GM20000 (cell line): ENCODE measurements at regions not wholly inside any gene's neighbourhood (a gene's known extent, or its start where the extent isn't known, plus 50 kb on each side); places are given as distances from the start of the nearest gene placed in this dataset.

Experiments used
- DNase-seq: peaks from one replicate; pipeline ENCODE4 v3.0.0; 2012; ENCODE audit warnings: low spot score
- CTCF ChIP-seq: IDR thresholded peaks from 2 replicates; pipeline ENCODE4 v1.5.1; 2012; ENCODE audit warnings: mild to moderate bottlenecking, control low read depth; ENCODE audit errors: extremely low read depth, missing control alignments

- TF ChIP-seq CTCF, result no peak
- DNase-seq, result no peak
Measured at GRCh38 chr11:115564851-115565250, 60.6 kb upstream of the CADM1 start.

GRCh38 chr11:115561116-115561515 is 56.9 kb upstream of the CADM1 start:
- DNase-seq, result no peak
- TF ChIP-seq CTCF, result no peak

GRCh38 chr11:115558635-115559034 is 54.4 kb upstream of the CADM1 start:
- DNase-seq, result no peak

DNA sequence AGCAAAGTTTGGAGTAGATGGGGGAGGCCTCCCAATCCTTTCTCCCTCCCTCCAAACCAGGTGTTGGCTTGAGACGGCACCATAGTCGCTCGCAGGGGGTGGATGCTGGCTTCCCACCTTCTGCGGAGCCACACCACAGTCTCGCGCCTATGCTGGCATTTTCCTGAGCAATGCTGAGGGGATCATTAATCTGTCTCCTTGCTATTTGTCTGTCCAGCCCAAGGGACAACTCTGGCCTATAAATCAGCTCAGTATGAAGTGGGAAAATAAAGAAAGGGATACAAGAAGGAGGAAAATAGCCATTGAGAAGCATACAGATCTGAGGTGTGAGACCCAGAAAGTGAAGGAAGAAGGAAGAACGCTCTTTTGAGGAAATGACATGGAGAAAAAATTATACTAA is 53.5 kb upstream of the CADM1 start:
- no peak for TF ChIP-seq CTCF
- no peak for DNase-seq

More at GRCh38 chr11:115558635-115559034, 54.4 kb upstream of the CADM1 start:
- no peak for TF ChIP-seq CTCF

DNA sequence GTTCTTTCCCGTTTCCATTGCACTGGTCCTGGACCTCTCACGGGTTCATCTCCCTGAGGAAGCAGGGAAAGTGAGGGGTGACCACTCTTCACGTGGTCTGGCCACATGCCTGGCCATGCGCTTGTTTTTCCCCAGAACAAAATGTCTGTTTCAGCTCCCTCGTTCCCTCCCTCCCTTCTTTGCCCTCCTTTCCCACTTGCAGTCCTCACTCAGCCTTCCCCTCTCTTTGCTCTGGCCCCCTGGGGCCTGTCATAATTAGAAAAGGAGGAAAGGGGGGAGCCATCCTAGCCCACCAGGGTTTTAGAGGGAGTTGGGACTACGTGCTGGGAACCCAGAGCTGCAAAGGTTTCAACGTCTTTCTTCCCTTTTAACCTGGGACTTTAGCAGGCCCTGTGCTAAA is 52.8 kb upstream of the CADM1 start:
- no peak for TF ChIP-seq CTCF
- no peak for DNase-seq

DNA sequence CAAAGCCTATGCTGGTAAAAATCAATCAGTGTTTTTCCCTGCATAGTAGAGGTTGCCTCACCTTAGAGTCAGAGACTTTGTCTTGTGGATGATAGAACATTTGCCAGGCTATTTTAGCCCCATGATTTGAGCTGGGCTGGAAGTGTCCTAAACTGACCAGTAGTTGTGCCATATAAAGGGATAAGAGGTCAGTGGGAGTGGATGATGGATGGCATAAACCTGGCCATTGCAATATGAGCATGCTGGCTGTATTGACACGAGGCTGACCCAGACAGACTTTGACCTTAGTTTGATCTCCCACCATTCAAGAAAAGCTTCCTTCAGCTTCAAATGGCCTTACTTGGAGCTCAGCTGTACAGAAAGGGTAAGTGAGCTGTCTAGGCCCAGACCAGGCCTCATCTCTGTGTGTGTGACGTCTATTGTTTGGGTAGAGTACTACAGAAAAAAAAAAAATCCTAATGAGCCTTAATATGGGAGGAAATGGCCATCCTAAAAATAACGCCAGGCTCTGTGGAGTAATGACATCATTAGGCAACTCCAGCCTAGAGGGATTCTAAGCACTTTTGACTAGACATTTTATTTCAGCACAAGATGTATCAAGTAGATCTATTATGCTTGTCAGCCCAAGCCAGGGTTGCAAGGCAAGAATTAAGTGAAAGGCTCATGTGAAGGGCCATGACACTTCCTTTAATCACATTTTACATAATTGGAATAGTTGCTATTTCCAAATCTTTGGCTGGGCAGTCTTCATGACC is 51.3 kb upstream of the CADM1 start:
- no peak for TF ChIP-seq CTCF
- no peak for DNase-seq
